ENCODE measurements at regions not wholly inside any gene's neighbourhood (a gene's known extent, or its start where the extent isn't known, plus 50 kb on each side); places are given as distances from the start of the nearest gene placed in this dataset.

GRCh38 chr11:98431463-98432359 lies 589.0 kb upstream of the CNTN5 start:
- no peak for TF ChIP-seq CTCF (IDR thresholded peaks at IDR 0.05)
- no peak overlapping the region for H3K27ac Mint-ChIP-seq
- peaks cover 21% of the 10 kb centered on the region for H3K9me3 Mint-ChIP-seq
- ChIA-PET CTCF (no interaction called here), POLR2A (no interaction called here)
- H3K27me3 Mint-ChIP-seq, result no peaks in the 10 kb centered on the region
- intact Hi-C loops (cut with micrococcal nuclease), result no loop called here
- no peak for ATAC-seq
- no peaks in the 10 kb centered on the region for H3K4me1 Mint-ChIP-seq (ENCODE audit: low read depth)
- H3K36me3 Mint-ChIP-seq (ENCODE audit: low read depth), result no peaks in the 10 kb centered on the region
- no peak for DNase-seq
- no peak overlapping the region for H3K4me3 Mint-ChIP-seq

- CTCF ChIA-PET, result no interaction called here
- no peak for ATAC-seq
- intact Hi-C loops (cut with micrococcal nuclease), result no loop called here
- POLR2A ChIA-PET, result no interaction called here
- no peaks in the 10 kb centered on the region for H3K27me3 Mint-ChIP-seq
- H3K4me3 Mint-ChIP-seq, result no peak overlapping the region
- no peak for TF ChIP-seq CTCF (IDR thresholded peaks at IDR 0.05)
- no peak for DNase-seq
- no peak overlapping the region for H3K27ac Mint-ChIP-seq
- peaks cover 13% of the 10 kb centered on the region for H3K9me3 Mint-ChIP-seq
- no peaks in the 10 kb centered on the region for H3K4me1 Mint-ChIP-seq (ENCODE audit: low read depth)
- no peaks in the 10 kb centered on the region for H3K36me3 Mint-ChIP-seq (ENCODE audit: low read depth)
These were observed 586.5 kb upstream of the CNTN5 start for GRCh38 chr11:98434296-98434695.

- Mint-ChIP-seq H3K36me3 (ENCODE audit: low read depth) (no peaks in the 10 kb centered on the region), H3K4me1 (ENCODE audit: low read depth) (no peaks in the 10 kb centered on the region), H3K27ac (no peak overlapping the region), H3K9me3 (peaks cover 4% of the 10 kb centered on the region), H3K27me3 (no peaks in the 10 kb centered on the region), H3K4me3 (no peak overlapping the region)
- DNase-seq (no peak), ATAC-seq (no peak)
- ChIA-PET CTCF (no interaction called here), POLR2A (no interaction called here)
- no peak for TF ChIP-seq CTCF (IDR thresholded peaks at IDR 0.05)
- intact Hi-C loops (cut with micrococcal nuclease), result no loop called here
These were observed 567.4 kb upstream of the CNTN5 start for GRCh38 chr11:98453378-98453777.

- Mint-ChIP-seq H3K36me3 (ENCODE audit: low read depth) (no peaks in the 10 kb centered on the region), H3K4me3 (no peak overlapping the region), H3K4me1 (ENCODE audit: low read depth) (no peaks in the 10 kb centered on the region), H3K27me3 (no peaks in the 10 kb centered on the region), H3K9me3 (peaks cover 4% of the 10 kb centered on the region), H3K27ac (no peak overlapping the region)
- POLR2A ChIA-PET, result no interaction called here
- intact Hi-C loops (cut with micrococcal nuclease), result no loop called here
- no peak for ATAC-seq
- no peak for DNase-seq
- TF ChIP-seq CTCF (IDR thresholded peaks at IDR 0.05), result no peak
- CTCF ChIA-PET, result no interaction called here
These were observed 565.0 kb upstream of the CNTN5 start for GRCh38 chr11:98455500-98456307.

- intact Hi-C loops (cut with micrococcal nuclease), result no loop called here
- Mint-ChIP-seq H3K4me3 (no peak overlapping the region), H3K9me3 (peaks cover 4% of the 10 kb centered on the region), H3K27me3 (no peaks in the 10 kb centered on the region), H3K4me1 (ENCODE audit: low read depth) (no peaks in the 10 kb centered on the region), H3K27ac (no peak overlapping the region), H3K36me3 (ENCODE audit: low read depth) (no peaks in the 10 kb centered on the region)
- DNase-seq (no peak), ATAC-seq (no peak)
- POLR2A ChIA-PET, result no interaction called here
- CTCF ChIA-PET, result no interaction called here
- TF ChIP-seq CTCF (IDR thresholded peaks at IDR 0.05), result no peak
These were observed 564.5 kb upstream of the CNTN5 start for GRCh38 chr11:98456308-98456680.
